CD4-positive, alpha-beta T cell treated with Interleukin-15 for 1 hour (primary cell): ENCODE measurements at regions not wholly inside any gene's neighbourhood (a gene's known extent, or its start where the extent isn't known, plus 50 kb on each side); places are given as distances from the start of the nearest gene placed in this dataset.
A peak's percentile ranks its signal among the peaks of the same experiment; 100 is the strongest.

Experiments used
- DNase-seq: peaks from one replicate; pipeline ENCODE4 v3.0.0-alpha.2; 2020

GRCh38 chr11:128066399-128066798, 521.0 kb downstream of the ETS1 start:
- no peak for DNase-seq

GRCh38 chr11:128061281-128061871, 526.0 kb downstream of the ETS1 start:
- no peak for DNase-seq

DNA sequence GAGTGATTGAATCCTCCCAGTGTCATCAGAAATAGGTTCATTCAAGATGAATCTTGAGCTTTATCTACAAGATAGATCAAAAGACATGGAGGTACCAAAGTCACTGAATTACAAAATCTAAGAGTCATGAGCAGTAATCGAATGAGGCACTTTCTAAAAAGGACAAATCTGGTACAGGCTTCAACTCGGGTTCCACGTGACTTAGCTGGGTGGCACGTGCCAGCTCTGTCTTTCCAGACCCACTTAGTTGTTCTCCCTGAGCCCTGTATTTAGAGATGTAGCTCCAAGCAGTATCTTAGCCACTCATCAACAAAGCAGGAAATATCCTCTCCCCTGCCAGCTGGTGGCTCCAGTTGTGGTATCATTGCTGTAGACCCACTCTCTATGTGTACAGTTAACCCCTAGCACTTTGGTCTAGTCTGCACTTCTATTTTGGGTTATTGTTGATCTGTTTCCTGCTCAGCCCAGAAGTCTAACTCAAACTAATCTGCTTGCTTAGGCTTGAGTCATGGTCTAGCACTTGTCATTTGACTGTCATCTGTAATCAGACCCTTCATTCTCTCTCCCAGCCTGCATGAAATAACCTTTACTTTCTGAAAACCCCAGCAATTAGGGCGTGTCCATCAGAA, 528.7 kb downstream of the ETS1 start:
- no peak for DNase-seq

DNA sequence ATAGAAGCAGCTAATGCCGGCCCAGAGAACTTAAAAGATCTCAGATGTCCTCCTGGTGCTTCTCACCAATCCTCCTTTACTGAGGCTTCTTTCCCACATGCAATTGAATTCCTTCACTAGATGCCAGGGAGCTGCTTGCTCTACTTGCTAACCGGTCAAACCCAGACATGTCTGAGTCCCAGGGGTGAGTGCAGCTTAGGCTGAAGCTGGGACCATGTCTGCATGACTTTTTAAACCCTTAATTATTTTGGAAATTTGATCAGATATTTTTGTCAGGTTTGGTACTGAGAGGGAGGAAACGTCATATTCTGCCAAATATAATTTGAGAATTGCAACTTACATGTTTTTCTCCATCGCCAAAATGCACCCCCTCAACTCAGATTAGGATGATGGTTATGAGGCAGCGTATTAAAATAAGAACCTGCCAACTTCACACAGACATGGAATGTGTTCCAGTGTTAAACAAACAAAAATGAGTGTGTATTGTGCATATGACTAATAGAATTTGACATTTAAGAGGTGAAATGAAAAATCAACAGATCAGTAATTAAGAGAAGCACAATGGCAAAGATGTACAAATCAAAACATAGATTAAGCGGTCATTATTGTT, 529.5 kb downstream of the ETS1 start:
- no peak for DNase-seq

- no peak for DNase-seq
Measured at GRCh38 chr11:128055576-128056217, 531.7 kb downstream of the ETS1 start.

DNA sequence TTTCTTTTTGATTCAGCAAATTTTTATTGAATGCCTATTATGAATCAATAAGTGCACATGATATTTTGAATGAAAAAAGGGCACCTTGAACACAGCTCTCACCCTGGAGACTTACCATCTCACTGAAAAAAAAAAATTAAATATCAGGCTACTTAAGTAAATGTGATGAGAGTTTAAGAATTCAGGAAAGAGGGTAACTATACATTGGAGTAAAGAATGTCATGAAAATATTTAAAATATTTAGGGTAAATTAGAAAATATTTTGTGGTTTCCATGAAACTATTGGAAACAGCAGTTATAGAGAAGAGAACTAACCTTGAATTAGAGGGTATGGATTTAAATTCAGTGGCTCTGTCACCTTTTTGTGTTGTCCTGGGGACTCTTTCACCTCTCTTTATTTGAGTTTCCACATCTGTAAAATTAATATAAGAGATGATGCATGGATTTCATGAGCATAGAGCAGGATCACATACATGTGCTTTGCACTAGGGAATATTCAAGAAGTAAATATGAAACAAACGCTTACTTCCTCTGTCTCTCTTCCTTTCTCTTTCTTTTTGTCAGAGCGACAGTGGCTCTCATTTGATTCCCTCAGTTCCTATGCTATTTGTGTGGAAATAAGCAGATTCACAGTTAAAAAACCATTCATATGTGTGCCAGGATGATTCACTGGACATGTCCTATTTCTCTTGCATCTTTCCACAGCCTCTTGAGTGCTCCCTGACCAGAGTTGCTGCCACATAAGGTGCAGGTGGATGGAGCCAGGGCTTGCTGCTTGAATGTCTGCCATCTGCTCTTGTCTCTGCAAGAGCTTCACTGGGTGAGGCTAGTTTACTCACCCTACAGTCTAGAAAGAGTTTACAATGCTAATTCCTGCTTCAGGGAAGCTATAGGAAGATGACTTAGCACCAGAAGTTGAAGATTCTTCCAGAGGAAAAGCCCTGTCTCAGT, 533.1 kb downstream of the ETS1 start:
- no peak for DNase-seq

- DNase-seq, result no peak
Measured at GRCh38 chr11:128052912-128053641, 534.3 kb downstream of the ETS1 start.

DNA sequence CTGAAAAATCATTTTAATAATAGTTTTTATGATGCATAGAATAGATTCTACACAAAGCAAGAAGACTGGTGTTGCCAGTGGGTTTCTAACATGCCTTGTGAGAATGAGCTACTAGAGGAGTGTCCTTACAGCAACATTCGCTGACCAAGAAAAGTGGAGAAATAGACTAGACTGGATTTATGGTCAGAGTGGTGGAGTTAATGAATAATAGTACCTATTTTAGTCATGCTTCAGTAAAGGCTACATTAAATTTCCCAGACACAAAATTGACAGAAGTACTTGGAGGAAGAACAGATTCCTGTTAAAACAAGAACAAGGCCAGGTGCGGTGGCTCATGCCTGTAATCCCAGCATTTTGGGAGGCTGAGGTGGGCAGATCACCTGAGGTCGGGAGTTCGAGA, 539.2 kb downstream of the ETS1 start:
- DNase-seq, result no peak

GRCh38 chr11:128047026-128047425, 540.3 kb downstream of the ETS1 start:
- no peak for DNase-seq

DNA sequence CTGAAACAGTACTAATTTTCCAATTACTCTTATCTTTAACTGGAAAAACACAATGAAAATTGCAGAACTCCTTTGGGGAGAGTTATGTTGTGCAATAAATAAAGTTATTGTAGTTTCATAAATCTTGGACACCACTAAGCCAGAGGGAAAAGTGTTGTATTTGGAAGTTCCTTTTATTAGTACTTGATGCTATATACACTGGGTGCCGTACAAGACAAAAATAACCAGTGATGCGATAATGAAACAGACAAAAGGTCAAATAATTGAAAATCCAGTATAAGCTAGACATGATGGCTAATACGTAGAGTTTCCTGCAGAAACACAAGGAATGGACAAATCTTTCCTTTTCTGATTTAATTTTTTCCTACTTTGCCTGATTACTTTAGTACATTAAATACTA, 541.1 kb downstream of the ETS1 start:
- DNase-seq, result no peak

DNA sequence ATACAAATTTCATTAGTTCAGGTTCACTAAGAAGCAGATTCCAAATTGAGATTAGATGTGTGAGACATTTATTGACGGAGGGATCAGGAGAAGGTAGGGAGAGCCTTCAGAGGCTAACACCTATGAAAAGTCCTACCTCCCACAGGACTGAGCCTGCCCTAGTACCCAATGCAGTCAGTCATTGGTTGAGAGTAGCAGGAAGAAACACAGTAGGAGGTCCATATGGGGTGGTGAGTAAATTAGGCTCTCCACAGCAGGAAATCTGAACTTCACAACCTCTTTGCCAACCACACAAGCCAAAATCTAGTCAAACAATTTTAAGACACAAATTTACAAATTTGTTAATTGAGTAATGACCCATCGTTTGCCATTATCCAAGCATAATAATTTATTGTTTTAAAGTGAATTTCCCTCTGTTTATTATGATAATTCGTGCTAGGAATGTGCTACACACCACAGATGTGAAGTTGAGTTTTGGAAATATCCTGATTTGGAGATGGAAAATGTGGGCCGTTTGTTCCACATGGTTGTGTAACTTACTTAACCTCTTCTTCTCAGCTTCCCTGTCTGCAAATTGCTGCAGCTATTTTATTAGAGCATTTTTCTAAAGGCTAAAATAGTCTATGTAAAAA, 542.1 kb downstream of the ETS1 start:
- DNase-seq, result no peak

- no peak for DNase-seq
Measured at GRCh38 chr11:128042290-128042751, 545.0 kb downstream of the ETS1 start.

DNA sequence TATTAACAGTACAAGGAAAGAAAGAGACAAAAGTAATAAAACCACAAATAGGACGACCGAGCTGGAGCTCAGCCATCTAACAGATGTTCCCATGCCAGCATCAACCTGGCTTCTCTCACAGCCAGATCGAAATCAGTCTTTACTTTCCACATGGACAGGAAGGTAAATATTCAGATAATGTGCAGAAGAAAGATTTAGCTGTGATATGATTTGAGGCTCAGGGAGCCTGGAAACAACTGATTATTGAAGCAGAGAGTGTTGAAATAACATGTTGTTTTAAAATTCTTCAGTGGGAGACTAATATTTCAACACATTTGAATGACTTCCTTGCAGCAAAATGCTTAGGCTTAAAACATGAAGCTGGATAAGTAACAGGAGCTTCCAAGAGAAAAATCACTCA, 546.8 kb downstream of the ETS1 start:
- DNase-seq, result no peak

- peak; percentile 81 for DNase-seq
Measured at GRCh38 chr11:128039140-128040021, 548.0 kb downstream of the ETS1 start.

DNA sequence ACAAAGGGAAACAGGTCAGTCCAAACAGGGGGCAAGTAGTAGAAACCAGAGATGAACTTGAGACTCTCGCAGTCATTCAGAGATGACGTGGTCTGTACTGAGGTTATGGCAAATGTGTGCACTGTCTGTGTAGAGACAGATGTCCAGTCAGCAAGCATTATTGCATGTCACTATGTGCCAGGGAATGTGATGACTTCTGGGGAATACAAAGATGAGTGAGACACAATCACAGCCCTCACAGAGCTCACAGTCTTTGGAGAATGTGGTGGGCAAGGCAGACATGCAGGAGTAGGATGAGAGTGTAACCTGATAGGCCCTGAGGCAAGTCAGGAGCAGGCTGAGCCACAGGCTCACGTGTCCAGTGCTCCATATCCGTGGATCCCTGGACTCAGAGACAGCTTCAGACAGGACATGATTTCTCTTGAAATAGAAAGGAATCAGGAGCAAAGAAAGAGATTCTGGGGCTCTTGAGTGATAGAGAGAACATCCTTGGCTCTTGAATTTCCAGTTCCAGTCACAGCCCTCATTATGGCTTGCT, 550.7 kb downstream of the ETS1 start:
- DNase-seq, result no peak

GRCh38 chr11:128036006-128036405, 551.4 kb downstream of the ETS1 start:
- DNase-seq, result no peak

GRCh38 chr11:128031538-128032134, 555.7 kb downstream of the ETS1 start:
- peak; percentile 73 for DNase-seq

DNA sequence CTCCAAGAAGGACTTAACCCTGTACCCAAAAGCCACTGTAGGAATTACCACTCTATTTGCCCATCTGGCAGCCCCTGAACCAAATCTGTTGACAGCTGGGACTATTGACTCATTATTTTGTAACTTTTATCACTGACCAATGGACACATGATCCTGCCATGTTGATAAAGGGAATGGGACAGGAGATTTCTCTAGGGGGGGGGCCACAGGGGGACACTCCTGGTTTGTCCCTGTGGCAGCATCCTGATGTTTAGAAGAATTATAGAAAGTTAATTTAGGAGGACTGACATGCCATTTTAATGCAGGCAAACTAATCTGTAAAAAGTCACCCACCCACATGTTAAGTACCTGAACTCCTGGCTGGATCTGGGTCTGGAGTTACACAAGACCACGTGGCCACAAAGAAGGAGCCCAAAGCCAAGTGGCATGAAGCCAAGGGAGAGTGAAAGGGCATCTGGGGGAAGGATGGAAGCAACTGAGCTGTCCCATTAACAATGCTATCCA, 558.1 kb downstream of the ETS1 start:
- DNase-seq, result no peak

- DNase-seq, result peak; percentile 38
Measured at GRCh38 chr11:128026596-128026995, 560.8 kb downstream of the ETS1 start.

DNA sequence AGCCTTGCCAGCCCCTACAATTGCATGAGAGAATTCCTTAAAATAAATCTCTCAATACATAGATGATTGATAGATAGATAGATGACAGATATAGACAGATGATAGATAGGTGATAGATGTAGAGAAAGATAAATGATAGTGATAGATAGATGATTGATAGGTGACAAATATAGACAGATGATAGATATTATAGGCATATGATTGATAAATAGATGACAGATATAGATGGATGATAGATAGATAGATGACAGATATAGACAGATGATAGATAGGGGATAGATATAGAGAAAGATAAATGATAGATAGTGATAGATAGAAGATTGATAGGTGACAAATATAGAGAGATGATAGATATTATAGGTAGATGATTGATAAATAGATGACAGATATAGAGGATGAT, 564.6 kb downstream of the ETS1 start:
- no peak for DNase-seq
